K562 (cell line): ENCODE measurements at regions not wholly inside any gene's neighbourhood (a gene's known extent, or its start where the extent isn't known, plus 50 kb on each side); places are given as distances from the start of the nearest gene placed in this dataset.
A peak's percentile ranks its signal among the peaks of the same experiment; 100 is the strongest.

ENCODE experiments used
- ARID1B ChIP-seq: fragments of 450-650 bp; IDR thresholded peaks from 2 replicates; pipeline ENCODE4 v1.6.1; 2016; ENCODE audit warnings: antibody characterized with exemption, mild to moderate bottlenecking, inconsistent platforms
- CBX3 ChIP-seq, 2 experiments: IDR thresholded peaks; 1 replicate in 1 of 2; 2 replicates in 1 of 2; pipeline ENCODE4 v1.6.1; 2012; ENCODE audit warnings: inconsistent platforms in 2 of 2, low read length in 2 of 2, borderline replicate concordance in 1 of 2, control low read depth in 1 of 2
- CREB3L1 ChIP-seq: fragments of 450-650 bp; IDR thresholded peaks from 2 replicates; pipeline ENCODE4 v1.6.1; 2014; ENCODE audit warnings: low read depth, mild to moderate bottlenecking, moderate library complexity, borderline replicate concordance
- ESRRA ChIP-seq: fragments of 450-650 bp; IDR thresholded peaks from 2 replicates; pipeline ENCODE4 v1.6.1; 2014; ENCODE audit warnings: low read depth, mild to moderate bottlenecking, moderate library complexity, borderline replicate concordance
- HDAC3 ChIP-seq: fragments of 450-650 bp; IDR thresholded peaks from 2 replicates; pipeline ENCODE4 v1.6.1; 2018; ENCODE audit warnings: borderline replicate concordance, mild to moderate bottlenecking, moderate library complexity; ENCODE audit not compliant: partially characterized antibody
- HMGXB4 ChIP-seq: sonication (generic); formaldehyde crosslinking; IDR thresholded peaks from 2 replicates; pipeline ENCODE4 v1.8.1; 2023; ENCODE audit warnings: mild to moderate bottlenecking, missing genetic modification reagents
- HNRNPL ChIP-seq: fragments of 200-400 bp; formaldehyde crosslinking; IDR thresholded peaks from 2 replicates; pipeline ENCODE4 v1.6.1; 2017; ENCODE audit warnings: low read depth, mild to moderate bottlenecking, low read length
- HOMEZ ChIP-seq: fragments of 250-450 bp; sonication (Bioruptor Pico); IDR thresholded peaks from 2 replicates; pipeline ENCODE4 v1.4.0; 2020; ENCODE audit warnings: mild to moderate bottlenecking, moderate library complexity
- ID3 ChIP-seq, 2 experiments: fragments of 250-450 bp in 1 of 2; fragments of 450-650 bp in 1 of 2; sonication (Bioruptor Pico) in 1 of 2; IDR thresholded peaks; 2 replicates each; pipeline versions ENCODE4 v1.6.1 to v1.8.0; 2016 to 2021; ENCODE audit warnings: mild to moderate bottlenecking in 2 of 2, moderate library complexity in 2 of 2, missing compliant biosample characterization in 1 of 2, missing genetic modification characterization in 1 of 2
- LCOR ChIP-seq: sonication (generic); formaldehyde crosslinking; IDR thresholded peaks from 2 replicates; pipeline ENCODE4 v1.8.0; 2022; ENCODE audit warnings: mild to moderate bottlenecking, missing genetic modification reagents
- MTA2 ChIP-seq: fragments of 450-650 bp; IDR thresholded peaks from 2 replicates; pipeline ENCODE4 v1.6.1; 2016; ENCODE audit warnings: low read depth
- PTBP1 ChIP-seq: fragments of 200-400 bp; formaldehyde crosslinking; IDR thresholded peaks from 2 replicates; pipeline ENCODE4 v1.6.1; 2017; ENCODE audit warnings: low read depth, low read length
- RFX7 ChIP-seq: fragments of 250-450 bp; sonication (Bioruptor Pico); IDR thresholded peaks from 2 replicates; pipeline ENCODE4 v1.5.1; 2021; ENCODE audit warnings: mild to moderate bottlenecking
- SMARCA4 ChIP-seq: fragments of 450-650 bp; IDR thresholded peaks from 2 replicates; pipeline ENCODE4 v1.6.1; 2016
- ZHX1 ChIP-seq: fragments of 150-350 bp; conservative IDR thresholded peaks from 2 replicates; pipeline ENCODE4 v1.6.1; 2014; ENCODE audit warnings: low read length
- ZNF324 ChIP-seq: fragments of 250-450 bp; sonication (Bioruptor Pico); IDR thresholded peaks from 2 replicates; pipeline ENCODE4 v1.4.0; 2020; ENCODE audit warnings: mild to moderate bottlenecking
- ZNF449 ChIP-seq: fragments of 250-450 bp; sonication (Bioruptor Pico); IDR thresholded peaks from 2 replicates; pipeline ENCODE4 v1.8.0; 2022; ENCODE audit warnings: moderate library complexity, mild to moderate bottlenecking, inconsistent platforms

- TF ChIP-seq ID3 (CRISPR knock-in tag; IDR thresholded peaks at IDR 0.05) (0 out of 2 replicates have a peak, but pooled peaks have one; percentile 29), ID3 (tag; IDR thresholded peaks at IDR 0.05) (peak; percentile 90), RFX7 (CRISPR knock-in tag) (no peak), SMARCA4 (peak; percentile 73), HDAC3 (no peak), CBX3 (IDR thresholded peaks at IDR 0.05; ENCODE audit: borderline replicate concordance in 1 of 2, low read length in 2 of 2) (peak in 1 of 2 experiments; percentile 71; a peak in 1 of 3 replicates), HNRNPL (no peak), MTA2 (peak; percentile 47; the same call in 1 of the 2 replicates), LCOR (CRISPR knock-in tag) (0 out of 2 replicates have a peak, but pooled peaks have one; percentile 8), HOMEZ (CRISPR knock-in tag) (0 out of 2 replicates have a peak, but pooled peaks have one; percentile 46), ZNF324 (CRISPR knock-in tag) (no peak), CREB3L1 (peak; percentile 50; the same call in 1 of the 2 replicates), ESRRA (peak; percentile 71; the same call in 1 of the 2 replicates), PTBP1 (no peak), ZHX1 (no peak), ARID1B (peak; percentile 67; the same call in 1 of the 2 replicates), HMGXB4 (no peak), ZNF449 (CRISPR knock-in tag) (0 out of 2 replicates have a peak, but pooled peaks have one; percentile 6)
These were observed 525.8 kb downstream of the SHQ1 start (continued) for GRCh38 chr3:72322264-72322976.
